Spinal cord (tissue), 9 donors: ENCODE measurements at regions not wholly inside any gene's neighbourhood (a gene's known extent, or its start where the extent isn't known, plus 50 kb on each side); places are given as distances from the start of the nearest gene placed in this dataset.

Experiments
- DNase-seq, 6 donors: peaks; one replicate each; pipeline versions ENCODE4 v3.0.0 to v3.0.0-alpha.2; 2013 to 2015; ENCODE audit warnings: low spot score in 6 of 6, low read depth in 4 of 6
- H3K27ac ChIP-seq: one replicate; pipeline ENCODE4 v1.5.1; 2013; ENCODE audit warnings: low read depth, low read length, control low read depth
- H3K27me3 ChIP-seq: one replicate; pipeline ENCODE4 v1.6.1; 2013; ENCODE audit warnings: low read length; ENCODE audit not compliant: control insufficient read depth, insufficient read depth
- H3K36me3 ChIP-seq: one replicate; pipeline ENCODE4 v1.6.1; 2013; ENCODE audit warnings: low read length; ENCODE audit not compliant: control insufficient read depth, insufficient read depth
- H3K4me1 ChIP-seq: one replicate; pipeline ENCODE4 v1.6.1; 2013; ENCODE audit warnings: low read length; ENCODE audit not compliant: control insufficient read depth, insufficient read depth
- H3K4me3 ChIP-seq: one replicate; pipeline ENCODE4 v1.5.1; 2013; ENCODE audit warnings: low read depth, low read length, control low read depth
- H3K9me3 ChIP-seq: one replicate; pipeline ENCODE4 v1.6.1; 2013; ENCODE audit warnings: low read length; ENCODE audit not compliant: control insufficient read depth, insufficient read depth
- WGBS: methylation state at CpG from one replicate; pipeline ENCODE4 v1.1.5; 2013; ENCODE audit warnings: missing lambda C conversion rate; ENCODE audit not compliant: insufficient coverage; 5-methylcytosine and 5-hydroxymethylcytosine counted together
- donor health status: healthy.

DNA sequence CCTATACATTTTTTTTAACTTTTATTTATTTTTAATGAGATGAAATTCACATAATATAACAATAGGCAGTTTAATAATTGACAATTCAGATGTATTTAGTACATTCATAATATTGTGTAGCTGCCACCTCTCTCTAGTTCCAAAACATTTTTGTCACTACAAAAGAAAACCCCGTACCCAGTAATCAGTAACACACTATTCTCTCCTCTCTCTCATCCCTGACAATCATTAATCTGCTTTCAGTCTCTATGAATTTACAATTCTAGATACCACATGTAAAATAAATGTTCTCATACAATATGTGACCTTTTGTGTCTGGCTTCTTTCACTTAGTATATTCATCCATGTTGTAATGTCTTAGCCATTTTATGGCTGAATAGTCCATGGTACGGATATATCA lies 244.8 kb upstream of the DMRT1 start:
- no peaks in the 10 kb centered on the region for H3K9me3 ChIP-seq
- H3K4me3 ChIP-seq = no peak overlapping the region
- WGBS = no CpG with 5 or more reads among the region's 2 CpGs
- no peaks in the 10 kb centered on the region for H3K36me3 ChIP-seq
- H3K27me3 ChIP-seq = no peaks in the 10 kb centered on the region
- H3K4me1 ChIP-seq = no peaks in the 10 kb centered on the region
- DNase-seq = no peak
- no peak overlapping the region for H3K27ac ChIP-seq

DNA sequence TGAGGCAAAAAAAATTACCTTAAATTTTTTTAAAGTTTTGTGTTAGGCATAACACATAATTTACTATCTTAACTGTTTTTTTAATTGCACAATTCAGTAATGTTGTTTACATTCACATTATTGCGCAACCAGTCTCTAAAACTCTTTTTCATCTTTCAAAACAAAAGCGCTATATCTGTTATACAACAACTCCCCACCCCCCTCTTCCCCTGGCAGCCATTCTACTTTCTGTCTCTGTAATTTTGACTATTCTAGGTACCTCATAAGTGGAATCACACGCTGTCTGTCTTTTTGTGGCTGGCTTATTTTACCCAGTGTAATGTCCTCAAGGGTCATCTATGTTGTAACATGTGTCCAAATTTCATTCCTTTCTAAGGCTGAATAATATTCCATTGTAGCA lies 241.5 kb upstream of the DMRT1 start:
- WGBS = no CpG with 5 or more reads among the region's 3 CpGs
- H3K27ac ChIP-seq = no peak overlapping the region

DNA sequence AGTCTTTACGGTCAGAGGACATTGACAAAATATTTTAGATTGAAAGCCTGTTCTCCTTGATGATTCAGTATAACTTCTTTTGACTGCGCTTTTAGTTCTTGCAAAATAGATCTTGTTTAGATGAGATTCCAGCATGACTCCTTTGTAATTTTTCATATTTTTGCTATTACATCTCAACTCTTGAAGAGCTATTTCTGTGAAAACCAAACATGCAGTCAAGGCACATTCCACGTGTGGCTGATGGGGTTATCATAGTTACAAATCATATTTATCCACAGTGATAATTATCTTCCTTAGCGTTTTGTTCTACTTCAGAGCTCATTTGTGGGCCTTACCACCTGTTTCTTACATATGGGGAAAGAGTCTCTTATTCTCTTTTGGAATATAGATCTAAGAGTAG lies 238.8 kb upstream of the DMRT1 start:
- WGBS = 100% methylated on average over 1 of the region's 4 CpGs
- Histone ChIP-seq H3K27ac (no peak overlapping the region), H3K4me1 (no peaks in the 10 kb centered on the region), H3K4me3 (no peak overlapping the region), H3K27me3 (no peaks in the 10 kb centered on the region), H3K9me3 (no peaks in the 10 kb centered on the region), H3K36me3 (no peaks in the 10 kb centered on the region)
- no peak for DNase-seq

More for the DNA sequence above, 241.5 kb upstream of the DMRT1 start:
- no peaks in the 10 kb centered on the region for H3K27me3 ChIP-seq
- no peak for DNase-seq
- H3K4me3 ChIP-seq = no peak overlapping the region
- no peaks in the 10 kb centered on the region for H3K36me3 ChIP-seq
- no peaks in the 10 kb centered on the region for H3K9me3 ChIP-seq
- no peaks in the 10 kb centered on the region for H3K4me1 ChIP-seq

DNA sequence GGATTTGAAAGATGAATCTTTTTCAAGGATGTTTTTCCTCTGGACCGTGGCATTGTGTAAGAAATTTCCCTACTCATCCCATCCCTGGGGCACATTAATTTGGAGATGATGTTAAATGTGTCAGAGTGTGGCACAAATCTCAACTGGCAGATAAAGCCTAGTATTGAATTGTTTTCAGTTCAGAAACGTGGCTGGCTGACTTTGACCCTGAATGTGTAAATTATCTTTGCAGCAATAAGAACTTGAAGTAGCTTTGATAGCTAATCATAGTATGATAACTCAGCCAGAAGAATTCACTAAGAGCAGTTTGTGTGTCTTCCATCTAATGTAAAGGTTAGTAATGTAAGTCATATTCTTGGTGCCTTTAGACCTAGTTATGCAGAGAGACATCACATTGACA lies 238.4 kb upstream of the DMRT1 start:
- H3K9me3 ChIP-seq = no peaks in the 10 kb centered on the region
- H3K27me3 ChIP-seq = no peaks in the 10 kb centered on the region
- WGBS = no CpG with 5 or more reads among the region's 2 CpGs
- no peak overlapping the region for H3K4me3 ChIP-seq
- no peaks in the 10 kb centered on the region for H3K36me3 ChIP-seq
- no peak overlapping the region for H3K27ac ChIP-seq
- DNase-seq = no peak
- no peaks in the 10 kb centered on the region for H3K4me1 ChIP-seq

DNA sequence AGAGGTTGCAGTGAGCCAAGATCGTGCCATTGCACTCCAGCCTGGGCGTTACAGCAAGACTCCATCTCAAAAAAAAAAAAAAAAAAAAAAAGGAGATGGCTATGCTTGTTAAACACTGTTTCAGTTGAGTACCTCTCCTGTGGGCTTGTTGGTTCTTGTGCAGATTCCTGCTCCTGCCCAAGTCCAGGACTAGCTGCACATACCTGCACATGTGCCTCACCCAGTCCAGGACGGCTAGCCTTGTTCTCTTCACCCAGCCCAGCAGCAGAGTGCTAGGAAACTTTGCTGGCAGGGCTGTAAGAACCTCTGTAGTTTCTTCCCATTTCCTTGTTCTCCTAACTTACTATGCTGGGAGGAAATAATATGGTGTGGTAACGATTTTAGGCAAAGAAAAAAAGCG lies 234.1 kb upstream of the DMRT1 start:
- no peak overlapping the region for H3K27ac ChIP-seq

DNA sequence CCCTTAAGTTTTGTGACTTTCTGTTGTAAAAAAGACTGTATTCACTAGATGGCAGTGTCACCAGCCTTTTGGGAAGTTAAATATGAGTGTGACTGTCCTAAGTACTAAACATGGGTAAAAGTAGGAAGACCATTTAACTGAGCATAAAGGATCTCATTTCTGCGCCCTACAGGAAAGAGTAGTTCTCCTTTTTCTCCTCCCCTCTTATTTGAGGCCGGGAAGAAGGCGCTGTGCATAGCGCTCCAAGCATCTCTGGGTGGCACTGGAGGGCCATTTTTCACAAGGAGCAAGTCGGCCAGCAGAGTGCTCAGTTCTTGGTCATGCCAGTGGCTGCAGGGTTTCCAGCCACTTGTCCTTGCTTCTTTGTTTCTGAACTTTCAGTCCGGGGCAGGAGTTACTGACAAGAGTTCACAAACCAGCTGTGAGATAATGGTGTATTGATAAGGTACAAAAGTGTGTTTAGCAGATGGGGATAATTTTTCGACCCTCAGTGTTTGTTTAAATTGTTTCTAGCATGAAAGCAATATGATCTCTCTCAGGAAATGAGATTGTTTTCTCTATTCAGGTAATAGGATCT lies 227.6 kb upstream of the DMRT1 start:
- Histone ChIP-seq H3K27ac (peak overlapping the region; percentile 36), H3K36me3 (no peaks in the 10 kb centered on the region), H3K27me3 (no peaks in the 10 kb centered on the region), H3K9me3 (no peaks in the 10 kb centered on the region), H3K4me3 (no peak overlapping the region), H3K4me1 (peaks cover 14% of the 10 kb centered on the region)
- peak; percentile 53 to 92 (median 65) for DNase-seq
- 3% methylated on average over 6 of the region's 7 CpGs for WGBS

More for the DNA sequence above, 234.1 kb upstream of the DMRT1 start:
- no peaks in the 10 kb centered on the region for H3K4me1 ChIP-seq
- no peaks in the 10 kb centered on the region for H3K36me3 ChIP-seq
- no peaks in the 10 kb centered on the region for H3K9me3 ChIP-seq
- DNase-seq = no peak
- H3K4me3 ChIP-seq = no peak overlapping the region
- no CpG with 5 or more reads among the region's 5 CpGs for WGBS
- H3K27me3 ChIP-seq = no peaks in the 10 kb centered on the region

DNA sequence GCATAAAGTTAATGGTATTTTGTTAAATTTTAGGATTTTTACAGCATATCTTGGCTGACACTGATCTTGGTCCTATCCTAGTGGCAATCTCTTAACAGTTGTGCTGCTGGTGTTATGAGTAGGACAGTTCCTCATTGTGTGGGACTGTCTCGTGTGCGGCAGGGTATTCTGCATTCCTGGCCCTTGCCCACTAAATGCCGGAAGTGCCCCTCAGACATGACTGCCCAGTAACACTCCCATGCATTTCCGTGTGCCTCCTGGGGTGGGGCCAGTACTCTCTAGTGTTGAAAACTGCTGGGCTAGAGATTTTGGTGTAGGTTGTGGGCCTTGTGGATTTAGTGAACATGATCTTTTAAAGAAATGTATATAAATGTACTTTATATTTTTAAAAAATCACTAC lies 227.1 kb upstream of the DMRT1 start:
- WGBS = 18% methylated on average over 2 of the region's 4 CpGs
- peak overlapping the region; percentile 36 for H3K27ac ChIP-seq

DNA sequence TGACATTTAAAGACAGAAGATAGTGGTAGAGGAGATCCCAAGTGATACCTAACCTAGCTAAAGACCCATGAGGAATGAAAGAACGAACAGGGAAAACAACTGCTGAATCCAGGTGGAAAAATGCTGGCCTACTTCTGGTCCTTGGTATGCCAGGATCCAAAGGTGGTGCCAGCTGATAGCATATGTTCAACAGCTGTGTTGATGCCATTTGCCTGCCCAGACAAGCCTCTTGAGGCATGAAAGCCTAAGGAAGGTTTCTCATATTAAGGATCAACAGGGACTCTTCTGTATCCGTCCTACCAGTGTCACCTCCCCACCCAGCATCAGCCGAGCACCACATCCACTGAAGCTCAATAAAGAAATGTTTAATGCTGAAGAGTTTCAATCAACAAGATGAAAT lies 225.7 kb upstream of the DMRT1 start:
- no peaks in the 10 kb centered on the region for H3K36me3 ChIP-seq
- no peak overlapping the region for H3K27ac ChIP-seq
- H3K27me3 ChIP-seq = no peaks in the 10 kb centered on the region
- DNase-seq = no peak
- no peaks in the 10 kb centered on the region for H3K9me3 ChIP-seq
- peaks cover 14% of the 10 kb centered on the region for H3K4me1 ChIP-seq
- no peak overlapping the region for H3K4me3 ChIP-seq
- WGBS = 79% methylated on average over 1 of the region's 3 CpGs

More for the DNA sequence above, 227.1 kb upstream of the DMRT1 start:
- DNase-seq = peak in 1 of 6 donors; percentile 47
- Histone ChIP-seq H3K4me3 (no peak overlapping the region), H3K27me3 (no peaks in the 10 kb centered on the region), H3K36me3 (no peaks in the 10 kb centered on the region), H3K9me3 (no peaks in the 10 kb centered on the region), H3K4me1 (peaks cover 14% of the 10 kb centered on the region)

DNA sequence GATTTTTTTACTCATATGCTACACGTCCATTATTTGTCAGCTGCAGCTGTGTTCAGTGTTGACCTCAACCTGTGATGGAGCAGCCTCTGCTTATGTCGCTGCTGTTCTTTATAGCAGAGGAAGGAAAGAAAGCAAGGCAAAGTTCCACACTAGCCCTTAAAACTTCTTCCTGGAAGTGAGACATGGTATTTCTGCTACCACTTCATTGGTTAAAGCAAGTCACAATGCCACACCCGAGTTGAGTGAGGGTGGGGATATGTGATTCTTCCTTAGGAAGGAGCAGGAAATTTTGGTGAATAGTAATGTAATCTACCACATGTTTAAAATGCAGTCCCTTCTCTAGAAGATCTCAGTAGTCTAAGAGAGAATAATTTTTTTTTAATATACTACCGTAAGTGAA lies 224.8 kb upstream of the DMRT1 start:
- no peak for DNase-seq
- Histone ChIP-seq H3K36me3 (no peaks in the 10 kb centered on the region), H3K9me3 (no peaks in the 10 kb centered on the region), H3K27ac (no peak overlapping the region), H3K4me3 (no peak overlapping the region), H3K4me1 (peaks cover 14% of the 10 kb centered on the region), H3K27me3 (no peaks in the 10 kb centered on the region)
- 60% methylated on average over 1 of the region's 4 CpGs for WGBS

DNA sequence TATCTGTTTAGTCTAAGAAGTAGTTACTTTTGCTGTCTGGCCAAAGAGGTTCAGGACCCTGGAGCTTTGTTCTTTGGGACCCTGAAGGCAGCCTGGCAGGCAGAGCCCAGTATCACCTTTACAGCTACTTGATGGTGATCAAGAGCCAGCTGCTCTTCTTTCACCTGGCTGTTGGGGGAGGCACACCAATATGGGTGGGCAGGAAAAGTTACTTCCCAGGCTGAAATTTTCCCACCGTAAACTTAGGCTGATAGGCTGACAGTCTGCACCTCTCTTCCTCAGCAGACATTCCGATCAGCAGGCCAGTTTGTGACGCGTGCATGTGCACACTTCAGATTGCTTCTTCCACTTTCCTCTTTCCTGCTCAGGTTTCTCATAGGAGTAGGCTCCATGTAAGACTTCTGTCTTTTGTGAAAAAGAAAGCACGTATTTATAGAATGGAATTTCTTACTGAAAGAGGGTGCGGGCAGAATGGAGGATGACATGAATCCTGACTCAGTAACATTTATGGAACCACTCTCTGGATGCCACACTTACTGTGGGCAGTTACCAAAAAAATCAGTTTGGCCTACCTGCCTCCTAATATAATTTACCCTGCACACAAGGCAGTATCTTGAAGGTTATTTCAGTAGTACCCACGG lies 223.9 kb upstream of the DMRT1 start:
- H3K4me1 ChIP-seq = peaks cover 14% of the 10 kb centered on the region
- DNase-seq = no peak
- H3K36me3 ChIP-seq = no peaks in the 10 kb centered on the region
- H3K27me3 ChIP-seq = no peaks in the 10 kb centered on the region
- H3K9me3 ChIP-seq = no peaks in the 10 kb centered on the region
- H3K27ac ChIP-seq = no peak overlapping the region
- no peak overlapping the region for H3K4me3 ChIP-seq
- 45% methylated on average over 2 of the region's 7 CpGs for WGBS
